Ovary (tissue), 7 donors: ENCODE measurements at regions not wholly inside any gene's neighbourhood (a gene's known extent, or its start where the extent isn't known, plus 50 kb on each side); places are given as distances from the start of the nearest gene placed in this dataset.

Experiments
- DNase-seq, 5 donors: peaks; one replicate each; pipeline ENCODE4 v3.0.0-alpha.2; 2019 to 2020
- H3K27ac ChIP-seq, 2 donors: fragments of 200-600 bp; one replicate each; pipeline versions ENCODE4 v1.5.1 to v1.8.0; 2019 to 2022
- H3K27me3 ChIP-seq: fragments of 200-600 bp; one replicate; pipeline ENCODE4 v1.8.0; 2022
- H3K36me3 ChIP-seq: fragments of 200-600 bp; sonication (generic); one replicate; pipeline ENCODE4 v1.5.1; 2019
- H3K4me1 ChIP-seq: one replicate; pipeline ENCODE4 v1.8.1; 2013; ENCODE audit warnings: mild to moderate bottlenecking, moderate library complexity; ENCODE audit not compliant: insufficient read depth
- H3K4me3 ChIP-seq: fragments of 200-600 bp; sonication (generic); one replicate; pipeline ENCODE4 v1.5.1; 2017
- H3K9me3 ChIP-seq, 2 donors: fragments of 200-600 bp in 1 of 2; sonication (generic) in 1 of 2; one replicate each; pipeline versions ENCODE4 v1.5.1 to v1.8.1; 2013 to 2019; ENCODE audit warnings: mild to moderate bottlenecking in 1 of 2, moderate library complexity in 1 of 2
- EP300 ChIP-seq: sonication (generic); formaldehyde crosslinking; IDR thresholded peaks from one replicate; pipeline ENCODE4 v1.6.1; 2017; ENCODE audit warnings: antibody characterized with exemption
- POLR2A ChIP-seq: fragments of 450-650 bp; IDR thresholded peaks from one replicate; pipeline ENCODE4 v1.6.1; 2017; ENCODE audit warnings: antibody characterized with exemption, mild to moderate bottlenecking, moderate library complexity
- WGBS, 3 donors: extraction: QIAGEN DNeasy Blood & Tissue Kit in 1 of 3; methylation state at CpG; one replicate each; pipeline versions ENCODE4 v1.1.5 to v1.1.7; 2013 to 2017; 5-methylcytosine and 5-hydroxymethylcytosine counted together
- intact Hi-C, 4 donors: fragments of 100-400 bp; cut with DNase I; formaldehyde crosslinking; loops; one replicate each; pipeline versions ENCODE4 v1.11.0 to v1.15.1; 2022 to 2023
- TF ChIP-seq, protein P1 (sequence below), 3 donors: fragments of 450-650 bp in 2 of 3; fragments of 200-600 bp in 1 of 3; IDR thresholded peaks; one replicate each; pipeline versions ENCODE4 v1.5.1 to v1.8.0; 2016 to 2022; ENCODE audit warnings: antibody characterized with exemption in 3 of 3, mild to moderate bottlenecking in 1 of 3
- donor health status: DM: no; HTN: no; CAD: no; lungs with moderate emphysema.
- donor health status: DM: no; HTN: no; CAD: no.
- donor health status: Bipolar disorder and iron deficiency.
- donor health status: DM: no; HTN: no; CAD: no.
- donor health status: DM: yes; HTN: yes; CAD: no.

DNA sequence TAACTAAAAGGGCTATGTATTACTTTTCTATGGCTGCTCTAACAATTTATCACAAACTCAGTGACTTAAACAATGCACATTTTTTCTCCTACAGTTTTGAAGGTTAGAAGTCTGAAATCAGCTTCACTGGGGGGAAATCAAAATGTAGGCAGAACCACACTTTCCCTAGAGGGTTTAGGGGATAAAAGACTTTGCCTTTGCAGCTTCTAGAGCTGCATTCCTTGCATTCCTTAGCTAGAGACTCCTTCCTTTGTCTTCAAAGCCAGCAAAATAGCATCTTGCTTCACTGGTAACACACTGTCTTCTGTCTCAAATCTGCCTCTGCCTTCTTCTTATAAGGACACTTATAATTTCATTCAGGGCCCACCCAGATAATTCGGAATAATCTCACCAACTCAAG, 152.4 kb upstream of the SPIN4 start:
- H3K27ac ChIP-seq: no peak overlapping the region
- H3K36me3 ChIP-seq: no peaks in the 10 kb centered on the region
- H3K4me1 ChIP-seq: peaks cover 2% of the 10 kb centered on the region
- intact Hi-C loops: no loop called here
- WGBS, 3 donors: 16 to 27% (median 17%) methylated on average over 1 of the region's 1 CpG
- TF ChIP-seq POLR2A (no peak), EP300 (no peak)
- TF ChIP-seq, protein P1, sequence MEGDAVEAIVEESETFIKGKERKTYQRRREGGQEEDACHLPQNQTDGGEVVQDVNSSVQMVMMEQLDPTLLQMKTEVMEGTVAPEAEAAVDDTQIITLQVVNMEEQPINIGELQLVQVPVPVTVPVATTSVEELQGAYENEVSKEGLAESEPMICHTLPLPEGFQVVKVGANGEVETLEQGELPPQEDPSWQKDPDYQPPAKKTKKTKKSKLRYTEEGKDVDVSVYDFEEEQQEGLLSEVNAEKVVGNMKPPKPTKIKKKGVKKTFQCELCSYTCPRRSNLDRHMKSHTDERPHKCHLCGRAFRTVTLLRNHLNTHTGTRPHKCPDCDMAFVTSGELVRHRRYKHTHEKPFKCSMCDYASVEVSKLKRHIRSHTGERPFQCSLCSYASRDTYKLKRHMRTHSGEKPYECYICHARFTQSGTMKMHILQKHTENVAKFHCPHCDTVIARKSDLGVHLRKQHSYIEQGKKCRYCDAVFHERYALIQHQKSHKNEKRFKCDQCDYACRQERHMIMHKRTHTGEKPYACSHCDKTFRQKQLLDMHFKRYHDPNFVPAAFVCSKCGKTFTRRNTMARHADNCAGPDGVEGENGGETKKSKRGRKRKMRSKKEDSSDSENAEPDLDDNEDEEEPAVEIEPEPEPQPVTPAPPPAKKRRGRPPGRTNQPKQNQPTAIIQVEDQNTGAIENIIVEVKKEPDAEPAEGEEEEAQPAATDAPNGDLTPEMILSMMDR (IDR thresholded peaks at IDR 0.05): no peak
- no peak for DNase-seq
- no peaks in the 10 kb centered on the region for H3K9me3 ChIP-seq
- H3K4me3 ChIP-seq: no peak overlapping the region
- no peaks in the 10 kb centered on the region for H3K27me3 ChIP-seq

DNA sequence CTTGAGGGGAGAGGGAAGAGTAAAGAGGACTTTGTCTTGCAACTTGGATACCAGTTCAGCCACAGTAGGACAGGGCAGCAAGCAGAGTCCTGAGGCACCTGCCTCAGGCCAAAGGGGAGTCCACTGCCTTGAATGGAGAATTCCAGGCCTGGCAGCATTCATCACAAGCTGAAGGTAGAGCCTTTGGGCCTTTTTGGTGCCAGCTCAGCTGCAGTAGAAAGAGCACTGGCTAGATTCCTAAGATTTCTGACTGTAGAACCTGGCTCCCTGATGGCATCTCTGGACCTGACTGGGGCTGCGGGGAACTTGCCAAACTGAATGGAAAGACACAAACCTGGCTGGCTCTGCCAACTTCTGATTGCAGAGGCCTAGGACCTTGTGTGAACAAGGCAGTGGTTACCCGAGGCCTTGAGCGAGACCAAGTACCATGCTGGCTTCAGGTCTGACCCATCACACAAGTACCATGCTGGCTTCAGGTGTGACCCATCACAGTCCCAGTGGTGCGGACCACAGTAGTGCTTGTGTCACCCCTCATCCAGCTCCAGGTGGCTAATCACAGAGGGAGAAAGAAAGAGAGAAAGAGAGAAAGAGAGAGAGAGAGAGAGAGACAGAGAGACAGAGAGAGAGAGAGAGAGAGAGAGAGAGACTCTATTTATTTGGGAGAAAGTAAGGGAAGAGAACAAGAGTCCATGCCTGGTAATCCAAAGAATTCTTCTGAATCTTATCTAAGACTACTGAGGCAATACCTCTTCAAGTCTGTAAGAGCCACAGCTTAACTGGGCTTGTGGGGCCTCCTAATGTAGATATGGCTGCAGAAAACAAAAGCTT, 137.6 kb upstream of the SPIN4 start:
- Histone ChIP-seq H3K9me3 (no peaks in the 10 kb centered on the region), H3K4me1 (no peaks in the 10 kb centered on the region), H3K27ac (no peak overlapping the region), H3K4me3 (no peak overlapping the region), H3K36me3 (no peaks in the 10 kb centered on the region), H3K27me3 (no peaks in the 10 kb centered on the region)
- DNase-seq: no peak
- 81 to 88% (median 86%) methylated on average over 4 of the region's 4 CpGs for WGBS, 3 donors
- TF ChIP-seq POLR2A (no peak), EP300 (no peak)
- TF ChIP-seq, protein P1 (IDR thresholded peaks at IDR 0.05): no peak
- intact Hi-C loops: no loop called here

DNA sequence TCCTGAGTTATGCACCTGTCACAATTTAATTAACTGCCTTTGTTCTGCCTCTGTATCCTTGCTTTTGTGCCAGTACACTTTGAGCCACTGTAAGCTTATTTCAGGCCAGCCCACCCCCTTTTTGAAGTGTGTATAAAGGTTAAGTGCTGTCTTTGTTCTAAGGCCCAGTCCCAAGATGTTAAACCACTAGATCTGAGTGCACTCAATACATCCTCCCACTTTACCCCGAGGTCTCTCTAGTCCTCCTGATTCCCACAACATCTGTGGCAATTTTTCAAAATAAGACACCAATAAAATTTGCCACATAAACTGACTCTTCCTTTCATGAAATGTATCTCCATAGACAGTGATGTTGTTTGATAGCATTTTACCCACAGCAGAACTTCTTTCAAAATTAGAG, 124.1 kb upstream of the SPIN4 start:
- no peaks in the 10 kb centered on the region for H3K27me3 ChIP-seq
- H3K9me3 ChIP-seq: peaks cover 0 to 6% of the 10 kb centered on the region in 2 donors
- DNase-seq: no peak
- H3K27ac ChIP-seq: no peak overlapping the region
- no peaks in the 10 kb centered on the region for H3K36me3 ChIP-seq
- intact Hi-C loops: no loop called here
- H3K4me3 ChIP-seq: no peak overlapping the region
- H3K4me1 ChIP-seq: no peaks in the 10 kb centered on the region
- WGBS, 3 donors: 73 to 88% (median 74%) methylated on average over 1 of the region's 1 CpG
- TF ChIP-seq POLR2A: no peak
- TF ChIP-seq EP300: no peak
- TF ChIP-seq, protein P1 (IDR thresholded peaks at IDR 0.05): no peak

DNA sequence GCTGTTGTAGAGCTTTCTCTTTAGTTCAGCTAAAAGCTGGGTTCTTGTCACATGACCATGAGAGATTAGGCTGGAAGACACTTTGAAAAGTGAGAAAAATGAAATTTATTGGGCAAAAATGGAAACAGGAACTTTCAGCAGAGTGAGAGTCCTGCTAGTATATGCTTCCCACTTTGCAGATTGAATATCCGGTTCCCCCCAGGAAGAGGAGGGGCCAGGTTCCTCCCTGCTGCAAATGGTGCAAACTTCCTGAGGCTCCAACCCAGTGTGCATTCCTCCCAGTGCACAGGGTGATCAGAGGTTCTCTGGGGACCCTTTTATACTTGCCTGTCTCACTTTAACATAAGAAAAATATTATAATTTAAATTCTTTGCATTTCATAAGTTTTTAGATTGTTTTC, 119.9 kb upstream of the SPIN4 start:
- TF ChIP-seq, protein P1 (IDR thresholded peaks at IDR 0.05): no peak
- TF ChIP-seq EP300: no peak
- no peak for TF ChIP-seq POLR2A
- H3K27me3 ChIP-seq: no peaks in the 10 kb centered on the region
- no peak for DNase-seq
- no peak overlapping the region for H3K27ac ChIP-seq
- intact Hi-C loops: no loop called here
- no peaks in the 10 kb centered on the region for H3K4me1 ChIP-seq
- WGBS, 3 donors: 67 to 80% (median 79%) methylated on average over 1 of the region's 1 CpG
- H3K36me3 ChIP-seq: no peaks in the 10 kb centered on the region
- H3K4me3 ChIP-seq: no peak overlapping the region
- H3K9me3 ChIP-seq: peaks cover 0 to 10% of the 10 kb centered on the region in 2 donors
